K562 (cell line): ENCODE measurements at regions not wholly inside any gene's neighbourhood (a gene's known extent, or its start where the extent isn't known, plus 50 kb on each side); places are given as distances from the start of the nearest gene placed in this dataset.

ENCODE experiments used
- ATAC-seq: fragments of 200-7000 bp; cut with Tn5 transposase; 3 replicates; pipeline ENCODE4 v1.9.1; 2020; ENCODE audit warnings: moderate library complexity
- BruUV-seq: library from RNA; stranded (reverse); fragments of 400-500 nt; replicated peaks from 2 replicates; lab custom pipeline; 2021; lab: Mats Ljungman, UMichigan
- CTCF ChIA-PET: fragments of 300-600 bp; formaldehyde crosslinking; extraction: SDS; loops from one replicate; lab custom pipeline; 2021; ENCODE audit warnings: low intra/inter-chr PET ratio; lab: Yijun Ruan, JAX
- POLR2A ChIA-PET: fragments of 300-600, 350-650 bp; sonication (Branson Sonifier 250); formaldehyde crosslinking; extraction: SDS; loops from one replicate; lab custom pipeline; 2021; ENCODE audit warnings: antibody characterized with exemption, inconsistent platforms; lab: Yijun Ruan, JAX
- DNase-seq, 4 experiments: peaks; one replicate each; pipeline versions ENCODE4 v3.0.0 to v3.0.0-alpha.2; 2011 to 2018; ENCODE audit warnings: low spot score in 3 of 4, mixed read lengths in 3 of 4; ENCODE audit errors: extremely low read depth in 1 of 4
- FAIRE-seq: peaks from 2 replicates; lab custom pipeline; 2011; peaks lifted over from hg19 to GRCh38; lab: Jason Lieb, UNC
- H2AFZ ChIP-seq: 2 replicates; pipeline ENCODE4 v1.6.0; 2011; ENCODE audit warnings: low read depth, low read length, control low read depth, inconsistent platforms
- H3K27ac ChIP-seq: fragments of 200-600 bp; 3 replicates; pipeline ENCODE4 v1.8.0; 2011; ENCODE audit warnings: low read depth, mild to moderate bottlenecking, control low read depth, inconsistent platforms, low read length, moderate library complexity, mixed read lengths; ENCODE audit errors: extremely low read depth
- H3K27me3 ChIP-seq, 2 experiments: fragments of 300-600 bp in 1 of 2; 2 replicates in 1 of 2; 3 replicates in 1 of 2; pipeline versions ENCODE4 v1.6.0 to v1.8.0; 2011; ENCODE audit warnings: inconsistent platforms in 2 of 2, low read length in 2 of 2, mild to moderate bottlenecking in 1 of 2, mixed read lengths in 1 of 2, moderate library complexity in 1 of 2; ENCODE audit not compliant: control insufficient read depth in 2 of 2, insufficient read depth in 2 of 2
- H3K36me3 ChIP-seq: fragments of 300-600 bp; 3 replicates; pipeline ENCODE4 v1.8.0; 2011; ENCODE audit warnings: mild to moderate bottlenecking, low read length, inconsistent platforms; ENCODE audit not compliant: control insufficient read depth, insufficient read depth
- H3K4me1 ChIP-seq, 2 experiments: fragments of 200-600 bp in 1 of 2; replicated peaks in 1 of 2; 2 replicates in 1 of 2; 3 replicates in 1 of 2; pipeline versions ENCODE4 v1.5.1 to v1.8.0; 2011; ENCODE audit warnings: inconsistent platforms in 2 of 2, low read length in 2 of 2, mild to moderate bottlenecking in 1 of 2, mixed read lengths in 1 of 2, moderate library complexity in 1 of 2; ENCODE audit not compliant: control insufficient read depth in 2 of 2, insufficient read depth in 2 of 2
- H3K4me2 ChIP-seq: 2 replicates; pipeline ENCODE4 v1.6.1; 2011; ENCODE audit warnings: low read length, control low read depth, inconsistent platforms, mixed read lengths; ENCODE audit not compliant: insufficient read depth
- H3K4me3 ChIP-seq: fragments of 200-600 bp; sonication (generic), shearing (Covaris generic); 2 replicates; pipeline ENCODE4 v1.5.1; 2016; ENCODE audit warnings: control low read depth, inconsistent platforms
- H3K79me2 ChIP-seq: fragments of 200-600 bp; 3 replicates; pipeline ENCODE4 v1.8.0; 2011; ENCODE audit warnings: low read length, inconsistent platforms; ENCODE audit not compliant: control insufficient read depth, insufficient read depth
- H3K9ac ChIP-seq, 2 experiments: 2 replicates each; pipeline versions ENCODE4 v1.6.0 to v1.6.1; 2011; ENCODE audit warnings: low read depth in 2 of 2, low read length in 2 of 2, control low read depth in 1 of 2, inconsistent platforms in 1 of 2, mild to moderate bottlenecking in 1 of 2, mixed read lengths in 1 of 2; ENCODE audit not compliant: insufficient read depth in 1 of 2
- H3K9me1 ChIP-seq: one replicate; pipeline ENCODE4 v1.6.0; 2011; ENCODE audit warnings: inconsistent platforms, mild to moderate bottlenecking, low read length, moderate library complexity; ENCODE audit not compliant: control insufficient read depth, insufficient read depth
- H3K9me3 ChIP-seq: replicated peaks from 2 replicates; pipeline ENCODE4 v1.5.1; 2011; ENCODE audit warnings: low read depth, low read length, inconsistent platforms; ENCODE audit not compliant: control insufficient read depth, insufficient read depth
- H4K20me1 ChIP-seq: replicated peaks from 2 replicates; pipeline ENCODE4 v1.6.1; 2011; ENCODE audit warnings: low read length, inconsistent platforms, mixed read lengths; ENCODE audit not compliant: control insufficient read depth, insufficient read depth
- ATF1 ChIP-seq, 2 experiments: fragments of 450-650 bp in 1 of 2; IDR thresholded peaks; 2 replicates each; pipeline ENCODE4 v1.6.1; 2016; ENCODE audit warnings: missing compliant biosample characterization in 1 of 2, missing genetic modification characterization in 1 of 2
- CBX2 ChIP-seq: fragments of 200-600 bp; sonication (generic); IDR thresholded peaks from one replicate; pipeline ENCODE4 v1.6.1; 2012; ENCODE audit warnings: mild to moderate bottlenecking, low read length, inconsistent platforms; ENCODE audit not compliant: insufficient read depth, poor library complexity, severe bottlenecking
- DMBX1 ChIP-seq: fragments of 250-450 bp; sonication (Bioruptor Pico); IDR thresholded peaks from 2 replicates; pipeline ENCODE4 v1.8.0; 2022; ENCODE audit warnings: inconsistent platforms, mild to moderate bottlenecking, moderate library complexity, borderline replicate concordance
- GTF3C2 ChIP-seq: IDR thresholded peaks from 3 replicates; pipeline ENCODE4 v1.6.1; 2011; ENCODE audit warnings: borderline replicate concordance, mild to moderate bottlenecking, moderate library complexity; ENCODE audit not compliant: insufficient read length; ENCODE audit errors: extremely low read depth
- KLF16 ChIP-seq: IDR thresholded peaks from 2 replicates; pipeline ENCODE4 v1.6.1; 2016; ENCODE audit warnings: antibody characterized with exemption
- POLR2B ChIP-seq: fragments of 450-650 bp; IDR thresholded peaks from 2 replicates; pipeline ENCODE4 v1.6.1; 2018; ENCODE audit warnings: low read depth; ENCODE audit not compliant: partially characterized antibody
- SIN3A ChIP-seq, 2 experiments: fragments of 150-350 bp in 1 of 2; IDR thresholded peaks; 2 replicates each; pipeline ENCODE4 v1.6.1; 2011 to 2016; ENCODE audit warnings: borderline replicate concordance in 2 of 2, low read depth in 2 of 2, low read length in 2 of 2, mild to moderate bottlenecking in 2 of 2, moderate library complexity in 2 of 2; ENCODE audit not compliant: control insufficient read depth in 1 of 2
- SNIP1 ChIP-seq: fragments of 450-650 bp; IDR thresholded peaks from 2 replicates; pipeline ENCODE4 v1.7.1; 2017; ENCODE audit warnings: low read depth, mild to moderate bottlenecking
- SRSF9 ChIP-seq: fragments of 200-400 bp; formaldehyde crosslinking; IDR thresholded peaks from 2 replicates; pipeline ENCODE4 v1.6.1; 2017; ENCODE audit warnings: low read depth, low read length, borderline replicate concordance
- TEAD4 ChIP-seq, 2 experiments: sonication (generic) in 1 of 2; formaldehyde crosslinking in 1 of 2; IDR thresholded peaks; 2 replicates each; pipeline versions ENCODE4 v1.6.1 to v1.8.0; 2012 to 2022; ENCODE audit warnings: borderline replicate concordance in 1 of 2, inconsistent platforms in 1 of 2, low read length in 1 of 2, mild to moderate bottlenecking in 1 of 2, missing genetic modification reagents in 1 of 2
- XRCC4 ChIP-seq: IDR thresholded peaks from one replicate; pipeline ENCODE4 v1.6.1; 2011; ENCODE audit not compliant: insufficient read depth, insufficient read length; ENCODE audit errors: extremely low read depth
- ZBTB8A ChIP-seq: fragments of 450-650 bp; IDR thresholded peaks from 2 replicates; pipeline ENCODE4 v1.6.1; 2018; ENCODE audit warnings: mild to moderate bottlenecking, moderate library complexity; ENCODE audit not compliant: partially characterized antibody
- ZNF184 ChIP-seq: sonication (generic); formaldehyde crosslinking; IDR thresholded peaks from 2 replicates; pipeline ENCODE4 v1.5.0; 2020; ENCODE audit warnings: missing genetic modification reagents
- ZNF449 ChIP-seq: fragments of 250-450 bp; sonication (Bioruptor Pico); IDR thresholded peaks from 2 replicates; pipeline ENCODE4 v1.8.0; 2022; ENCODE audit warnings: moderate library complexity, mild to moderate bottlenecking, inconsistent platforms
- in situ Hi-C: fragments of 300-500 bp; cut with MboI; formaldehyde crosslinking; loops from 4 replicates; pipeline ENCODE4 v1.15.0; 2018; ENCODE audit warnings: inconsistent platforms, mixed read lengths
- intact Hi-C: fragments of 100-400 bp; cut with micrococcal nuclease; formaldehyde crosslinking; loops from 2 replicates; pipeline ENCODE4 v1.14.2; 2022
- TF ChIP-seq, protein P1 (sequence below): fragments of 200-400 bp; formaldehyde crosslinking; IDR thresholded peaks from 2 replicates; pipeline ENCODE4 v1.6.1; 2017; ENCODE audit warnings: mild to moderate bottlenecking, low read depth, low read length, moderate library complexity

- Histone ChIP-seq H3K9me1 (no peaks in the 10 kb centered on the region), H3K27me3 (no peaks in the 10 kb centered on the region), H3K4me1 (no peaks in the 10 kb centered on the region), H4K20me1 (no peaks in the 10 kb centered on the region), H3K4me2 (no peak overlapping the region), H3K79me2 (no peaks in the 10 kb centered on the region), H3K9me3 (no peaks in the 10 kb centered on the region), H3K9ac (no peak overlapping the region), H3K4me3 (no peak overlapping the region), H2AFZ (no peak overlapping the region), H3K36me3 (no peaks in the 10 kb centered on the region), H3K27ac (no peak overlapping the region)
- BruUV-seq: no TSS peak
- FAIRE-seq: no peak
- POLR2A ChIA-PET: no interaction called here
- intact Hi-C loops (no loop called here), in situ Hi-C loops (no loop called here)
- no peak for DNase-seq
- CTCF ChIA-PET: no interaction called here
- ATAC-seq: no peak
- TF ChIP-seq POLR2B: no peak
- TF ChIP-seq SRSF9: no peak
- TF ChIP-seq SIN3A (IDR thresholded peaks at IDR 0.05; ENCODE audit: borderline replicate concordance in 2 of 2, control insufficient read depth in 1 of 2, low read depth in 2 of 2, low read length in 2 of 2): no peak
- TF ChIP-seq SNIP1: no peak
- no peak for TF ChIP-seq ZNF449 (CRISPR knock-in tag)
- no peak for TF ChIP-seq DMBX1 (CRISPR knock-in tag)
- no peak for TF ChIP-seq XRCC4
- TF ChIP-seq GTF3C2: no peak
- no peak for TF ChIP-seq KLF16
- TF ChIP-seq ZNF184 (CRISPR knock-in tag): no peak
- no peak for TF ChIP-seq ZBTB8A
- TF ChIP-seq, protein P1, sequence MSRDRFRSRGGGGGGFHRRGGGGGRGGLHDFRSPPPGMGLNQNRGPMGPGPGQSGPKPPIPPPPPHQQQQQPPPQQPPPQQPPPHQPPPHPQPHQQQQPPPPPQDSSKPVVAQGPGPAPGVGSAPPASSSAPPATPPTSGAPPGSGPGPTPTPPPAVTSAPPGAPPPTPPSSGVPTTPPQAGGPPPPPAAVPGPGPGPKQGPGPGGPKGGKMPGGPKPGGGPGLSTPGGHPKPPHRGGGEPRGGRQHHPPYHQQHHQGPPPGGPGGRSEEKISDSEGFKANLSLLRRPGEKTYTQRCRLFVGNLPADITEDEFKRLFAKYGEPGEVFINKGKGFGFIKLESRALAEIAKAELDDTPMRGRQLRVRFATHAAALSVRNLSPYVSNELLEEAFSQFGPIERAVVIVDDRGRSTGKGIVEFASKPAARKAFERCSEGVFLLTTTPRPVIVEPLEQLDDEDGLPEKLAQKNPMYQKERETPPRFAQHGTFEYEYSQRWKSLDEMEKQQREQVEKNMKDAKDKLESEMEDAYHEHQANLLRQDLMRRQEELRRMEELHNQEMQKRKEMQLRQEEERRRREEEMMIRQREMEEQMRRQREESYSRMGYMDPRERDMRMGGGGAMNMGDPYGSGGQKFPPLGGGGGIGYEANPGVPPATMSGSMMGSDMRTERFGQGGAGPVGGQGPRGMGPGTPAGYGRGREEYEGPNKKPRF: no peak
- no peak for TF ChIP-seq CBX2
- TF ChIP-seq TEAD4 (IDR thresholded peaks at IDR 0.05; ENCODE audit: low read length): no peak
- TF ChIP-seq TEAD4 (CRISPR knock-in tag; IDR thresholded peaks at IDR 0.05; ENCODE audit: borderline replicate concordance): no peak
- no peak for TF ChIP-seq ATF1 (CRISPR knock-in tag; IDR thresholded peaks at IDR 0.05)
- no peak for TF ChIP-seq ATF1 (tag; IDR thresholded peaks at IDR 0.05)
Measured at GRCh38 chr3:104040896-104041295, 1325.8 kb upstream of the ALCAM start.
